ACC112 (cell line): ENCODE measurements at regions not wholly inside any gene's neighbourhood (a gene's known extent, or its start where the extent isn't known, plus 50 kb on each side); places are given as distances from the start of the nearest gene placed in this dataset.

ENCODE experiments used
- H2AFZ ChIP-seq: fragments of 200-600 bp; sonication (generic); one replicate; pipeline ENCODE4 v1.6.0; 2017; ENCODE audit warnings: antibody characterized with exemption, low read length; ENCODE audit not compliant: unreplicated experiment
- H3K27ac ChIP-seq: fragments of 200-600 bp; sonication (generic); 2 replicates; pipeline ENCODE4 v1.5.1; 2014; ENCODE audit warnings: low read depth, mild to moderate bottlenecking, antibody characterized with exemption, low read length, moderate library complexity
- H3K27me3 ChIP-seq: fragments of 200-600 bp; sonication (generic); 2 replicates; pipeline ENCODE4 v1.6.1; 2014; ENCODE audit warnings: mild to moderate bottlenecking, antibody characterized with exemption, low read length, moderate library complexity, mixed read lengths; ENCODE audit not compliant: insufficient read depth
- H3K36me3 ChIP-seq: fragments of 200-600 bp; sonication (generic); 2 replicates; pipeline ENCODE4 v1.6.1; 2016; ENCODE audit warnings: mild to moderate bottlenecking, antibody characterized with exemption, low read length, moderate library complexity, mixed read lengths; ENCODE audit not compliant: insufficient read depth
- H3K4me1 ChIP-seq: fragments of 200-600 bp; sonication (generic); one replicate; pipeline ENCODE4 v1.6.1; 2016; ENCODE audit warnings: low read length, mixed read lengths; ENCODE audit not compliant: insufficient read depth, unreplicated experiment, control insufficient read depth
- H3K4me3 ChIP-seq: fragments of 200-600 bp; sonication (generic); 2 replicates; pipeline ENCODE4 v1.5.1; 2014; ENCODE audit warnings: mild to moderate bottlenecking, low read depth, low read length
- H3K79me2 ChIP-seq: fragments of 200-600 bp; sonication (generic); one replicate; pipeline ENCODE4 v1.6.0; 2016; ENCODE audit warnings: low read length; ENCODE audit not compliant: control insufficient read depth, unreplicated experiment, insufficient read depth

DNA sequence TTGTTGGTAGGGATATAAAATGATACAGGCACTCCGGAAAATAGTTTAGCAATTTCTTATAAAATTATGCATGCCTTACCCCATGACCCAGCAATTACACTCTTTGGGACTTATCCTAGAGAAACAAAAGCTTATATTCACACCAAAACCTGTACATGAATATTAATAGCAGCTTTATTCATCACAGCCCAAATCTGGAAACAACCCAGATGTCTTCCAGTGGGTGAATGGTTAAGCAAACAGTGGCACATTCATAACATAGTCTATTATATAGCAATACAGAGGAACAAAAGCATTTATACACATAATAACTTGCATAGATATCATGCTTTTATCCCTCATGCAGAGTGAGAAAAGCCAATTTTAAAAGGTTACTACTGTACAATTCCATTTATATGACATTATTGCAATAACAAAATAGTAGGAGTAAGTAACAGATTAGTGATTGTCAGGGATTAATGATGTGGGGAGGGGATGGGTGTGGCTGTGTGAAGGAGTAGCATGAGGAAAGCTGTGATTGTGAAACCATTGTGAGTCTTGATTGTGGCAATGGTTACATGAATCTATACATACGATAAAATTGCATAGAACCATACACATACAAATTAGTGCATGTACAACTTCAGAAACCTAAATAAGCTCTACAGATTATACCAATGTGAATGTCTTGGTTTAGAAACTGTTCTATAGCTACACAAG, 363.1 kb upstream of the OR4E1 start:
- peaks cover 54% of the 10 kb centered on the region for H3K27me3 ChIP-seq

DNA sequence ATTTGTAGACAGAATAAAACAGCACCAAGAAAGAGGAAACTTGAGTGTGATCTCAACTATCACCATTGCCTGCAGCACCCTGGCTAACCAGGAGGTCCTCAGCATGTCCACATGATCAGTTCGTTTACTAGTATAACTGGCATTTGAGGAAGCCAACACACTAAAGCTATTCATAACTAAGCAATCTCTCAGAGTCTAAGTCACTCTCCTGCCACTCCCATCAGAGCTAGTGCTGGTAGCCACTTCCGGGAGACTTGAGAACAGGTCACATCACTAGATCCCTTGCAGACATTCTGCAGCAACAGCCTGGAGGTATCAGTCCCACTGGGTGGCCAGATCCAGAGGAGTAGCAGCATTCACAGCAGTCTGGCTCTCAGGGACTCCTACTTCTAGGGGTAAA, 352.9 kb upstream of the OR4E1 start:
- Histone ChIP-seq H3K4me1 (no peaks in the 10 kb centered on the region), H3K4me3 (no peak overlapping the region), H2AFZ (no peak overlapping the region)

More for the DNA sequence above, 363.1 kb upstream of the OR4E1 start:
- no peaks in the 10 kb centered on the region for H3K36me3 ChIP-seq
- H3K4me1 ChIP-seq, result no peaks in the 10 kb centered on the region
- H3K79me2 ChIP-seq, result no peaks in the 10 kb centered on the region
- H3K4me3 ChIP-seq, result no peak overlapping the region
- H2AFZ ChIP-seq, result no peak overlapping the region
- H3K27ac ChIP-seq, result no peak overlapping the region

DNA sequence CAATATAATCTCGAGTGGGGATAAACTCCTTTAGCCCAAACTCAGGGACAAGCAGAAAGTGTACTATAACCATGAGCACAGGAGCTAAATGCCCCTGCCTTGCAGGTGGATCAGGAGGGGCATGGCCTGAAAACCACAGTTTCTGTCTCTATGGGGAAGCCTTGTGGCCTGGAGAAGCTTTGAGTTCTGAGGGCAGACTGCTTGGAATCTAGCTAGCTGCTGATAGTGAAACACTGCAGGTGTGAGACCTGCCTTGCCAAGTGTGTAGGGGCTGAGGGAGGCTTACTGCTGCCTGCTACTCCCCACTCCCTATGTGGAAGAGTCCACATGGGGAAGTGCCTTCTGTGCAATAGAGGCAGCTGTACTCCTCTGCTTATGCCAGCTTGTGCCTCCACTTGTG, 352.3 kb upstream of the OR4E1 start:
- H3K79me2 ChIP-seq, result no peaks in the 10 kb centered on the region
- no peaks in the 10 kb centered on the region for H3K36me3 ChIP-seq
- H2AFZ ChIP-seq, result no peak overlapping the region

More for the DNA sequence above, 352.9 kb upstream of the OR4E1 start:
- Histone ChIP-seq H3K36me3 (no peaks in the 10 kb centered on the region), H3K27ac (no peak overlapping the region), H3K79me2 (no peaks in the 10 kb centered on the region), H3K27me3 (peaks cover 69% of the 10 kb centered on the region)

DNA sequence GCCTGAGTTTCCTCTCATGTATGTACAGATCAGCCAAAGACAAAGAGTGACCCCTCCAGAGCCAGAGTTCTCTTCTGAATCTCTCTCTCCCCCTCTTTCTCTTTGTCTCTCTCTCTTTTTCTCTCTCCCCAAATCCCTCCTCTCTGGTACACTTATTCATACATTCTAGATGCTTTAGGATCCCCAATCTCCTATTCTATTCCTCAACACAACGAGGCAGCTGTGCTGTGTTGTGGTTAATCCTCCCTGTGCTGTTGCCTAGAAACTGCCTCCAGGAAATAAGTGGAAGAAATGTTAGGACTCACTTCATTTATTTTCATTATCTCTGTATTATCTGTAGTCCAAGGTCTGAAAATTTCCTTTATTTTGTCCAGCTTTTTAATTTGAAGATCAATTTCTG, 350.5 kb upstream of the OR4E1 start:
- H3K79me2 ChIP-seq, result no peaks in the 10 kb centered on the region
- H3K27me3 ChIP-seq, result peaks cover 61% of the 10 kb centered on the region
- no peak overlapping the region for H2AFZ ChIP-seq
- no peak overlapping the region for H3K4me3 ChIP-seq
- no peaks in the 10 kb centered on the region for H3K36me3 ChIP-seq
- no peak overlapping the region for H3K27ac ChIP-seq
- no peaks in the 10 kb centered on the region for H3K4me1 ChIP-seq

More for the DNA sequence above, 352.3 kb upstream of the OR4E1 start:
- Histone ChIP-seq H3K27ac (no peak overlapping the region), H3K4me3 (no peak overlapping the region), H3K27me3 (peaks cover 66% of the 10 kb centered on the region), H3K4me1 (no peaks in the 10 kb centered on the region)

DNA sequence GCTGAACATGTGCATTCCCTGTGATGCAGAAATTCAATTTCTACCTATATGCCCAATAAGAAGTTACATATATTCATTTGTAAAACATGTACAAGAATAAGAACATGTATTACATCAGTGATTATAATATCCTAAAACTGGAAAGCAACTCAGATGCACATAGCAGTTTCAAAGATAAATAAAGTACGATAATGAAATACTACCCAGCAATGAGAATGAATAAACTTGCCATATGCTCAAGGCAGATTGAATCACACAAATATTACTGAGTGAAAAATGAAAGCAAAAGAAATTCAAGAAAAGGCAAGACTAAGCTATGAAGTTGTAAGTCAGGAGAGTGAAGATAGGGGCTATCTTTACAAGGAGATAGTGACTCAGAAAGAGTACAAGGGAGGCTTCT, 345.3 kb upstream of the OR4E1 start:
- H3K79me2 ChIP-seq, result no peaks in the 10 kb centered on the region
- no peaks in the 10 kb centered on the region for H3K36me3 ChIP-seq
- H2AFZ ChIP-seq, result no peak overlapping the region
- H3K27ac ChIP-seq, result no peak overlapping the region
- no peaks in the 10 kb centered on the region for H3K4me1 ChIP-seq
- H3K27me3 ChIP-seq, result peaks cover 47% of the 10 kb centered on the region
- H3K4me3 ChIP-seq, result no peak overlapping the region

DNA sequence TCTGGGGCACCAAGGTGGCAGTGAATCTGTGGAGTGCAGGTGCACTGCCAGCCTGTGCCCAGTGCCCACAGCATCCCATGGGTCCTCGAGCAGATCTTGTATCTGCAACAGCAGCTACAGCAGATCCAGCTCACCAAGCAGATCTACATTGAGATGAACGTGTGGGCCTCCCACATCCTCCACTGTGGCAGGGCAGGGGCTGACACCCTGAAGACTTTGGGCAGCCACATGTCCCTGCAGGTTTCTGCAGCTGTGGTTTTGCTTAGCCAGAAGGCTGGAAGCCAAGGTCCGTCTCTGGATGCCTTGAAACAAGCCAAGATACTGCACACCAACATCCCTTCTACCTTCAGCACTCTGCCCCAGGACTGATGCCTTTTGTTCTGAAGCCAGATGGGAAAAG, 338.8 kb upstream of the OR4E1 start:
- Histone ChIP-seq H3K4me3 (no peak overlapping the region), H3K27ac (no peak overlapping the region), H3K36me3 (no peaks in the 10 kb centered on the region), H3K27me3 (peaks cover 19% of the 10 kb centered on the region), H3K4me1 (no peaks in the 10 kb centered on the region), H3K79me2 (no peaks in the 10 kb centered on the region), H2AFZ (no peak overlapping the region)

DNA sequence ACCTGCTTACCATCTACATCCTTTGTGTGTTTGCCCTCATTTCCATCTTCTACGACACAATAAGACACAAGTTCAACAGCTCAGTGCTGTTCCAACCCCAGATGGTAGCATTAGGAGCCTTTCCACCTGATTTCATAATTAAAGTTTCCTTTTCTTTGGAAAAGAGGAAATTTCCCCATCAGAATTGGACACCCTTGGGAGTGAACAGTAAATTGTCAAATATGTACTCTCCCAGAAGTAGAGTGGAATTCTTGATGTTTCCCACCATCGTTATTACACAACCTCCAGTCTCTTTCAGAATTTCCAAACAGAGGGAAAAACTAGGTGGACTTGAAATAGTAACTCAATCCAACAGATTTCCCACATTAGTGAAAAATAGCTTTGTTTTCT, 337.6 kb upstream of the OR4E1 start:
- Histone ChIP-seq H3K4me1 (no peaks in the 10 kb centered on the region), H2AFZ (no peak overlapping the region), H3K27ac (no peak overlapping the region), H3K36me3 (no peaks in the 10 kb centered on the region), H3K79me2 (no peaks in the 10 kb centered on the region), H3K27me3 (peaks cover 24% of the 10 kb centered on the region), H3K4me3 (no peak overlapping the region)

DNA sequence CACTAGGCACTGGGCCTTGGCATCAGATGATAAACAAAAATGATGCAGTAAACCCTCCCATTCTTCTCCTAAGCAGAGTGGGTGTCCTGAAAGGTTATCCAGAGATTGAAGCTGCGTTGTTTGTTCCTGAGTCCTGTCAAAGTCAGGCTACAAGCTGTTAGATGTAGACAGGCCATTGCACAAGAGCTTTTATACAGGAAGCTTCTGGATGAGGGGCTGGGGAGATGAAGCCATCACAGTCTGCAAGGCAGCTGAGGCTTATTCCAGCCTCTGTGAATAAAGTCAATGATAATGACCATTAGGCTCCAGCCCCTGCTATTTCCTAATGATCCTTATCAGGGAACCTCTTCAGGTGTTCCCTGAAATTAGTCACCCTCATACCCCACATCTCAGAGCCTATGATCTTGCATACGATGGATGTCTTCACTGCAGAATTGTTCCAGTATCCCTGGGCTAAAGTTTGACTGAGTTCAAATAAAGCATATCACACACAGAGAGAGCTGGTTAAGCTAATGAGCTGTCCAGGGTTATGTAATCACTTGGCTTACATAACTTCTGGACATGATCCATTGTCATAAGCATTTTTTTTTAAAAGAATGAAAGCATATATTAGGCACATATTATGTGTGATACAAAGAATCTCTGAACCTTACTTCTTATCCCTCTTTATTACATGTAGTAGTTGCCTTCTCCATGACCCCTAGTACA, 337.1 kb upstream of the OR4E1 start:
- Histone ChIP-seq H3K36me3 (no peaks in the 10 kb centered on the region), H2AFZ (no peak overlapping the region), H3K4me3 (no peak overlapping the region), H3K27ac (no peak overlapping the region), H3K27me3 (peaks cover 24% of the 10 kb centered on the region), H3K79me2 (no peaks in the 10 kb centered on the region), H3K4me1 (no peaks in the 10 kb centered on the region)

DNA sequence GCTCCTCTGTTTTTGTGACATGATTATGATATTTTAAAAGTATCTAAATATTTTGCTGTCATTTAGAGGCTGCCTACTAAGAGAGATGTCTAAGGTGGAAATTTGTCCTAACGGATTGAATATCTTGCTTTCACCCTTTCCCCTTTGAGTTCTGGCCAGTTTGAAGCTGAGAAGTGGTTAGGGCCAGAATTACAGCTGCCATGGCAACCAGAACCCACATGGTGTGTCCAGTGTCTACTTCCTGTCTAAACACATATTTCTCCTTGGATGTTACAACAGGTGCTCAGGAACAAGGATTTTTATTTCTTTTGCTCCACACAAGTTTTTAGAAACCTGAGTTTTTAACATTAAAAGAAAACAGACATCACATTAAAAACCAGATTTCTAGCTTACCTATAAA, 335.1 kb upstream of the OR4E1 start:
- no peak overlapping the region for H3K27ac ChIP-seq
- no peaks in the 10 kb centered on the region for H3K36me3 ChIP-seq
- peaks cover 24% of the 10 kb centered on the region for H3K27me3 ChIP-seq
- H3K4me3 ChIP-seq, result no peak overlapping the region
- H2AFZ ChIP-seq, result no peak overlapping the region
- H3K79me2 ChIP-seq, result no peaks in the 10 kb centered on the region
- no peaks in the 10 kb centered on the region for H3K4me1 ChIP-seq

DNA sequence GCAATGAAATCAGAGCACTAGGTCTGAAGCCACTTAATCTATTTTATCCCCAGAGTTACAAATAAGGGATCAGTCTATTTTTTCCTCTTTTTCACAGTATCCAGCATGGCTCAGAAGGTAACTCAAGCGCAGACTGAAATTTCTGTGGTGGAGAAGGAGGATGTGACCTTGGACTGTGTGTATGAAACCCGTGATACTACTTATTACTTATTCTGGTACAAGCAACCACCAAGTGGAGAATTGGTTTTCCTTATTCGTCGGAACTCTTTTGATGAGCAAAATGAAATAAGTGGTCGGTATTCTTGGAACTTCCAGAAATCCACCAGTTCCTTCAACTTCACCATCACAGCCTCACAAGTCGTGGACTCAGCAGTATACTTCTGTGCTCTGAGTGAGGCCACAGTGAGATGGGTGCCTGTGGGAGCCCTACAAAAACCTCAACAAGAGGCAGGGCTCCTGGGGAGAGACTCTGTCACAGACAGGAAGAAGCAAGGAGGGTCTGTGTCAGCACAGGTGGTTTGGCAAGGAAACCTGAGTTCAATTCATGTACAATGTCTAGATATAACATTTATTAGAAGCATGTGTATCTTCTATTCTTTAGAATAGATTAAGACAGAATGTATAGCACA, 334.3 kb upstream of the OR4E1 start:
- Histone ChIP-seq H3K27ac (no peak overlapping the region), H3K4me3 (no peak overlapping the region), H3K4me1 (no peaks in the 10 kb centered on the region), H3K79me2 (no peaks in the 10 kb centered on the region), H2AFZ (no peak overlapping the region), H3K36me3 (no peaks in the 10 kb centered on the region), H3K27me3 (peaks cover 19% of the 10 kb centered on the region)

DNA sequence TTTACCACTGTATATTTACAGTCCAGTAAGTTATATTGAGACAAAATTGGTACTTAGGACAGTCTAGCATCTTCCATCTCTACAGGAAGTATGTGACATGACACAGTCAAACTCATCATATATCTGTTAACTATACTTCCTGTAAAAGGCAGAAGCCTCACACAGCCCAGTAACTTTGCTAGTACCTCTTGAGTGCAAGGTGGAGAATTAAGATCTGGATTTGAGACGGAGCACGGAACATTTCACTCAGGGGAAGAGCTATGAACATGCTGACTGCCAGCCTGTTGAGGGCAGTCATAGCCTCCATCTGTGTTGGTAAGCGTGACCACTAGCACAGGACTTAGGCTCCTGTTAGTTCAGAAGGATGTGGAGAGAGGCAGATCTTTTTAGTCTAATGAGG, 333.7 kb upstream of the OR4E1 start:
- no peaks in the 10 kb centered on the region for H3K79me2 ChIP-seq
- H3K4me3 ChIP-seq, result no peak overlapping the region
- H3K27ac ChIP-seq, result no peak overlapping the region
- H2AFZ ChIP-seq, result no peak overlapping the region
- H3K36me3 ChIP-seq, result no peaks in the 10 kb centered on the region
- no peaks in the 10 kb centered on the region for H3K4me1 ChIP-seq
- H3K27me3 ChIP-seq, result peaks cover 22% of the 10 kb centered on the region
